Suprapubic skin (tissue), 4 donors: ENCODE measurements at regions not wholly inside any gene's neighbourhood (a gene's known extent, or its start where the extent isn't known, plus 50 kb on each side); places are given as distances from the start of the nearest gene placed in this dataset.

ENCODE experiments used
- DNase-seq, 2 donors: peaks; one replicate each; pipeline ENCODE4 v3.0.0-alpha.2; 2019; ENCODE audit warnings: low spot score in 2 of 2
- H3K27ac ChIP-seq: fragments of 200-600 bp; sonication (generic); one replicate; pipeline ENCODE4 v1.5.1; 2019
- H3K27me3 ChIP-seq: fragments of 200-600 bp; sonication (generic); one replicate; pipeline ENCODE4 v1.5.1; 2019
- H3K36me3 ChIP-seq: fragments of 200-600 bp; sonication (generic); one replicate; pipeline ENCODE4 v1.5.1; 2019
- H3K4me1 ChIP-seq: fragments of 200-600 bp; sonication (generic); one replicate; pipeline ENCODE4 v1.5.1; 2019
- H3K4me3 ChIP-seq: fragments of 200-600 bp; sonication (generic); one replicate; pipeline ENCODE4 v1.5.1; 2019; ENCODE audit warnings: mild to moderate bottlenecking
- H3K9me3 ChIP-seq: fragments of 200-600 bp; sonication (generic); one replicate; pipeline ENCODE4 v1.5.1; 2019
- CTCF ChIP-seq, 2 donors: fragments of 200-600 bp in 1 of 2; fragments of 450-650 bp in 1 of 2; sonication (generic) in 1 of 2; IDR thresholded peaks; one replicate each; pipeline ENCODE4 v1.5.1; 2016 to 2019; ENCODE audit warnings: antibody characterized with exemption in 2 of 2, mild to moderate bottlenecking in 1 of 2, moderate library complexity in 1 of 2
- EP300 ChIP-seq: sonication (generic); formaldehyde crosslinking; IDR thresholded peaks from one replicate; pipeline ENCODE4 v1.6.1; 2017; ENCODE audit warnings: antibody characterized with exemption
- POLR2A ChIP-seq, 2 donors: fragments of 450-650 bp; IDR thresholded peaks; one replicate each; pipeline ENCODE4 v1.6.1; 2017; ENCODE audit warnings: antibody characterized with exemption in 2 of 2, mild to moderate bottlenecking in 2 of 2, moderate library complexity in 2 of 2
- POLR2AphosphoS5 ChIP-seq, 3 donors: sonication (generic); formaldehyde crosslinking; IDR thresholded peaks; one replicate each; pipeline ENCODE4 v1.6.1; 2017; ENCODE audit warnings: antibody characterized with exemption in 3 of 3
- WGBS: methylation state at CpG from one replicate; pipeline ENCODE4 v1.1.5; 2018; 5-methylcytosine and 5-hydroxymethylcytosine counted together

DNA sequence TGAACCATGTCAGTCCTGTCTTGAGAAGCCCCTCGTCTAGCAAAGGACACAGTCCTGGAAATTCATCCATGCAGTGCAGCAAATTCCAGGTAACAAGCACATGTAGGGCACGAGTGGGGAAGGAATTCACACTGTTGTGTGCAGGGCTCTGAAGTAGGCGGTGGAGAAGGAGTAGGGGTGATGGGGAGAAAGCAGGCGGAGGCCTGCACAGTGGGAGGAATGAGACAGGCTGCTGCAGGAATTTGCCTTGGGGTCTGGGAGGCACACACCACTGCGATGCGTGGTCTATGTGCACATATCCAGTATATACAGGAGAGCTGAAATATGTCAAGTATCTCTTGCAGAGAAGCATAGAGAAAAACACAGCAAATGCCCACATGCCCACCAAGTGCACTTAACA is 249.2 kb upstream of the IRX2 start:
- H3K27ac ChIP-seq: no peak overlapping the region
- 57% methylated on average over 6 of the region's 6 CpGs for WGBS
- no peak for TF ChIP-seq EP300
- TF ChIP-seq POLR2A (IDR thresholded peaks at IDR 0.05): no peak
- TF ChIP-seq POLR2AphosphoS5 (IDR thresholded peaks at IDR 0.05): no peak
- no peak for TF ChIP-seq CTCF (IDR thresholded peaks at IDR 0.05)

DNA sequence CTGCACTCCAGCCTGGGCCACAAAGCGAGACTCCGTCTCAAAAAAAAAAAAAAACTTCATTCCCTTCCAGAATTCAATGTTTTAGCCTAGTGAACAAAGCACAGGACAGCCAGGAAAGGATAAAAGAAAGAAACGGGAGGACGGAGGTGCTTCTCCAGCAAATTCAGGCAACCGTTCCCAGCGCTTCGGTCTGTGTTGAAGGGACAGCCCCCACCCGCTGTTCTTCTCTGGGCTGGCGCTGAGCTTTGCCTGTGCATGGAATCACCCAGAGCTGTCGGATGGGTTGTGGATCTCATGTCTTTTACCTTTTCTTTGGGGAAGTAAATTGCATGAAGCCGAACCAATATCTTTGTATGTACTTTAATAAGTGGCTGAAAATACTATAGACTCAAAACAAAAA is 248.4 kb upstream of the IRX2 start:
- Histone ChIP-seq H3K9me3 (no peaks in the 10 kb centered on the region), H3K4me3 (no peak overlapping the region), H3K27ac (no peak overlapping the region), H3K4me1 (no peaks in the 10 kb centered on the region), H3K36me3 (no peaks in the 10 kb centered on the region), H3K27me3 (peaks cover 3% of the 10 kb centered on the region)
- peak in 1 of 2 donors; percentile 13 for DNase-seq
- TF ChIP-seq POLR2AphosphoS5 (IDR thresholded peaks at IDR 0.05): no peak
- no peak for TF ChIP-seq EP300
- no peak for TF ChIP-seq POLR2A (IDR thresholded peaks at IDR 0.05)
- no peak for TF ChIP-seq CTCF (IDR thresholded peaks at IDR 0.05)
- 92% methylated on average over 11 of the region's 11 CpGs for WGBS

More for the DNA sequence above, 249.2 kb upstream of the IRX2 start:
- no peaks in the 10 kb centered on the region for H3K36me3 ChIP-seq
- peak in 1 of 2 donors; percentile 13 for DNase-seq
- no peaks in the 10 kb centered on the region for H3K4me1 ChIP-seq
- peaks cover 3% of the 10 kb centered on the region for H3K27me3 ChIP-seq
- H3K4me3 ChIP-seq: no peak overlapping the region
- H3K9me3 ChIP-seq: no peaks in the 10 kb centered on the region

DNA sequence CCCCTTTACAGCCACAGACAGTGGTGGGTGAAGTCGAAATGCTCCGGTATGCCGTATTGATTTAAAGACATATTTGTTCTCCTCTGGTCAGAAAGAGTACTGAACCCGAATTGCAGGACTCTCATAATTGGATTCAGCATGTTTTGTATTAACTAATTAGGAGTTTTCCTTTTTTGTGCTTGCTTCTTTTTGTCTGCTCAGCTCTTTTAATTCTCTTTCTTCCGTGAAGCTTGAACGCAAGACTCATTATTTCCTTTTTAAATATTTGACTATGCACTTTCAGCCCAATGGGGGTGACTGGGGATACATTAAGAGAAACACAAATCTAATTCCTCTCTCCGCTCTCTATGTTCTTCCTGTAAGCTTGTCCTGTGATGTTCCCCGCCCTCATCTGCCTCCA is 246.6 kb upstream of the IRX2 start:
- H3K36me3 ChIP-seq: no peaks in the 10 kb centered on the region
- no peaks in the 10 kb centered on the region for H3K9me3 ChIP-seq
- no peak for DNase-seq
- TF ChIP-seq EP300 (no peak), POLR2AphosphoS5 (IDR thresholded peaks at IDR 0.05) (no peak), POLR2A (IDR thresholded peaks at IDR 0.05) (no peak), CTCF (IDR thresholded peaks at IDR 0.05) (no peak)
- no peaks in the 10 kb centered on the region for H3K4me1 ChIP-seq
- 61% methylated on average over 8 of the region's 8 CpGs for WGBS
- H3K27me3 ChIP-seq: peaks cover 6% of the 10 kb centered on the region
- H3K4me3 ChIP-seq: no peak overlapping the region
- no peak overlapping the region for H3K27ac ChIP-seq

- WGBS: 75% methylated on average over 4 of the region's 4 CpGs
Observed at GRCh38 chr5:2997179-2997578, 245.7 kb upstream of the IRX2 start.

DNA sequence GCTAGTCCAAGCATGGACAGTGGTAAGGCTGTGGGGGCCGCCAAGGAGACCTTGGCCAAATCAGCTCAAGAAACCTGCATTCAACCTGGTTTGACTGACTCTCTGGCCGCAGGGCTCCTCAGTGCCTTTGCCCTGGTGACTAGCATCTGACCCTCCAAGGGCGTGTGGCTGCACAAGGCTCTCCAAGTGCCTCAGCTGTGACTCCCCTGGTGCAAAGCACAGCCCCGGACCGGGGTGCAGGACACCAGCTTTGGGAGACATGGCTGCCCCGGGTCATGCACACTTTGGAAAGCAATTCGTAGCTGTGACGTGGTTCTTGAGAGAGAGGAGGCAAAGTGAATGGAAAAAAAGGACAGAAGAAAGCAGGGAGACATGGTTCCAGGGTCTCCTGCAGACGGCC is 245.2 kb upstream of the IRX2 start:
- TF ChIP-seq POLR2A (IDR thresholded peaks at IDR 0.05): no peak
- TF ChIP-seq EP300: no peak
- TF ChIP-seq POLR2AphosphoS5 (IDR thresholded peaks at IDR 0.05): no peak
- TF ChIP-seq CTCF (IDR thresholded peaks at IDR 0.05): no peak
- H3K27ac ChIP-seq: no peak overlapping the region
- H3K4me3 ChIP-seq: no peak overlapping the region
- DNase-seq: no peak
- 77% methylated on average over 8 of the region's 9 CpGs for WGBS
- H3K27me3 ChIP-seq: peaks cover 10% of the 10 kb centered on the region
- no peaks in the 10 kb centered on the region for H3K9me3 ChIP-seq
- H3K4me1 ChIP-seq: no peaks in the 10 kb centered on the region
- H3K36me3 ChIP-seq: no peaks in the 10 kb centered on the region

More at GRCh38 chr5:2997179-2997578, 245.7 kb upstream of the IRX2 start:
- no peaks in the 10 kb centered on the region for H3K4me1 ChIP-seq
- no peaks in the 10 kb centered on the region for H3K36me3 ChIP-seq
- H3K27me3 ChIP-seq: peaks cover 10% of the 10 kb centered on the region
- H3K27ac ChIP-seq: no peak overlapping the region
- DNase-seq: no peak
- no peak for TF ChIP-seq POLR2AphosphoS5 (IDR thresholded peaks at IDR 0.05)
- no peak for TF ChIP-seq CTCF (IDR thresholded peaks at IDR 0.05)
- no peak for TF ChIP-seq EP300
- TF ChIP-seq POLR2A (IDR thresholded peaks at IDR 0.05): no peak
- no peak overlapping the region for H3K4me3 ChIP-seq
- H3K9me3 ChIP-seq: no peaks in the 10 kb centered on the region
